ENCODE measurements at regions not wholly inside any gene's neighbourhood (a gene's known extent, or its start where the extent isn't known, plus 50 kb on each side); places are given as distances from the start of the nearest gene placed in this dataset.
A peak's percentile ranks its signal among the peaks of the same experiment; 100 is the strongest.

DNA sequence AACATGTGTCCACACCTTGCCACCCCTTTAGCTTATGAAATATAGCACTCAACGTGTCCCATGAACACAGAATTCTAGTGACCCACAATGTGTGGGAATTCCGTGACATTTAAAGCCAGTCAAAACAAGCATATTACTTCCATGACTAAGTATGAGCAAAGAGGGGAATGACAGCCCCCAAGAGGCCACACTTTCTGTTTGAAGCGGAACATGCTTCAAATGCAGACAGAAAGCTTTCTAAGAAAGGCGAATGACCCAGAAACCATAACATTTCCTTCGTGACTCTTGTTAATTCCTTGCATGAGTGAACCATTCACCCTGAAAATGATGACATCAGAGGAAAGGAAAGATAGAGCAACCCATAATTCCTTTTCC is 122.0 kb upstream of the FNDC3A start:
- Histone ChIP-seq H3K27me3 (ENCODE audit: control insufficient read depth, insufficient read depth, low read length) (no peaks in the 10 kb centered on the region), H3K27ac (ENCODE audit: low read depth, low read length) (no peak overlapping the region), H3K4me1 (ENCODE audit: control insufficient read depth, insufficient read depth, low read length) (no peaks in the 10 kb centered on the region), H3K4me3 (ENCODE audit: low read depth, low read length) (no peak overlapping the region), H3K36me3 (ENCODE audit: control insufficient read depth, insufficient read depth, low read length) (no peaks in the 10 kb centered on the region), H3K9me3 (ENCODE audit: control insufficient read depth, insufficient read depth, low read length) (no peaks in the 10 kb centered on the region)
- 80% methylated on average over 1 of the region's 5 CpGs for WGBS (ENCODE audit: insufficient coverage)
- DNase-seq (ENCODE audit: low read depth in 4 of 6, low spot score in 6 of 6), result no peak

DNA sequence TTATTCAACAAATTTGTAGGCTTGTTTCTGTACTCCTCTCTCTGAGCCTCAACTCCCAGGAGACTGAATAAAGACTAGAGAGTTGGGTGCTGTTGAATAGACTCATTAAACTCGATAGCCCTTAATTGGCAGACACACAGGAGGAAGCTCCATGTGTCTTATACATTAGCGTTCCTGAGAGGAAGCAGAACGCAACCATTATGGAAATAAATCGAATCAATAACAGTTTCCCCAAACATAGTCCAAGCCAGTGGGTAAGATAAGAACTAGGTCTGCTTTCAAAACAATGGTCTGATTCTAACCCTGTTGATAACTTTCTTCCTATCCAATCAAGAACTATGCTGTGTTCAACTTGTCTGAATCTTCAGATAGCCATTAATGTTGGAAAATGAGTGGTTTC is 118.1 kb upstream of the FNDC3A start:
- Histone ChIP-seq H3K9me3 (ENCODE audit: control insufficient read depth, insufficient read depth, low read length) (no peaks in the 10 kb centered on the region), H3K27me3 (ENCODE audit: control insufficient read depth, insufficient read depth, low read length) (no peaks in the 10 kb centered on the region), H3K27ac (ENCODE audit: low read depth, low read length) (no peak overlapping the region), H3K4me3 (ENCODE audit: low read depth, low read length) (no peak overlapping the region), H3K4me1 (ENCODE audit: control insufficient read depth, insufficient read depth, low read length) (no peaks in the 10 kb centered on the region), H3K36me3 (ENCODE audit: control insufficient read depth, insufficient read depth, low read length) (no peaks in the 10 kb centered on the region)
- no CpG with 5 or more reads among the region's 4 CpGs for WGBS (ENCODE audit: insufficient coverage)
- DNase-seq (ENCODE audit: low read depth in 4 of 6, low spot score in 6 of 6), result peak in 1 of 6 donors; percentile 35

DNA sequence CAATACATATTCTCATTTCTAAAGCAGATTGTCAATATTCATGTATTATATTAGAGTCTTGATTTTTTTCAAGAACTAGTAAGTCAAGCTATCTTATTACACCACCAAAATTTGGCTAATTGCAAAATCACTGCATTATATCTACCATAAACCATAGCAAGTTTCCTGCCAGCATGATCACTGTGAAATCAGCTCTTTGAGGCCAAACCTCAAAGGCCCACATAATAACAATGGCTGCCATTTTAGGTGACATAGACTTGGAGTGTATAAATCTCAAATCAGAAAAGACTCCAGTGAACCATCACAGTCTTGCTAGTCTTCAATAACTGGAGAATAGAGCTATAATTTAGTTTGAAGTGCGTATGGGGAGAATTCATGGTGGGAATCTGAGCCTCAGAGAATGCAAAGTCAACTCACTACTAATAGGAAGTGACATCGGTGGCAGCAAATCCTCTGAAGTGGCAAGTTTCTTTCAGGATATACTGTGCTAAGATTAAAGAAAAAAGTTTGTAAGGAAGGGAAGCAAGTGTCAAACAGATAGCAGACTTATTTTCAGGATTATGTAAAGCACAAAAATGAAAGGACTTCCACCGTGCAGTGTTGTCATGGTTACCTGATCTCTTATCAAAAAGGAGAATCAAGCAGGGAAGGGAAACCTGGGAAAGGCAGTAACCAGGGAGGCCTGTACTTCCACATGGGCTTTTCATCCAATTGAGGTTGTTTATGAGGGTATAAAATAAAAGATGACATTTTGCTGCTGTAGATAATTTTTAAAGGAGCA is 117.4 kb upstream of the FNDC3A start:
- no peaks in the 10 kb centered on the region for H3K27me3 ChIP-seq (ENCODE audit: control insufficient read depth, insufficient read depth, low read length)
- no peaks in the 10 kb centered on the region for H3K4me1 ChIP-seq (ENCODE audit: control insufficient read depth, insufficient read depth, low read length)
- H3K27ac ChIP-seq (ENCODE audit: low read depth, low read length), result no peak overlapping the region

DNA sequence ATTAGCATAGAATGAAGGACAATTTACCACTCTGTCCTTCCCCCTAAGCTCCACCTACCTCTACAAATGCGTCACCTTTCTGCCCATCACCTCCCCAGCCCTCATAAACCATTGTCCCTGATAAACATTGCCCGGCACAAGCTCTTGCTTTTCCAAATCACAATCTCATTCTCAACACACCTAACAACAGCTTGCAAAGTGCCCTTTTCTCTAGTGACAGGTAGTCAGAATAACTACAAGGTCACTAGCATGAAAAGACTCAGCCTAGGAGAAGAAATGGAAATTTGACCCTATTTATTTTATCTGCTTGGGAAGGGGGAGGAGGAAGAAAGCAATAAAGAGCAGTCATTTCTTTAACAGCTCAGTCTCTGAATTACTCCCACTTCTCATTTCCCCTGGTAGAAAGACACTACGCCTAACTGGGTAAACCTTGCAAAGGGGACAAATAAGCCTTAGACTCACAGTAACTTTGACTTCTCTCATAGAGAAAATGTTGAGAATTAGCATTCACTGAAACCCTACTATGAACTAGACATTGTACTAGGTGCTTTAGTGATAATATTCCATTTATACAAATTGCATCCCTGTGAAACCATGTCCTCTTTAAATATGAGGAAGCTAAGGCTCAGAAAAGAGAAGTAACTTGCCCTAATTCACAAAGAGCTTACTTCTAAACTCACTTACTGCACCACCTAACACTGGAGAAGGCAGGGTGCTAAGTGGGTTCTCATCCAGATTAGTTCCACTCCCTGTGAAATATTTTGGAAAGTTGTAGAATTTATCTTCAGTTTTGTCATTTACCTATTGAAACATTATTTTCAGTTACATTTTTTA is 116.2 kb upstream of the FNDC3A start:
- Histone ChIP-seq H3K4me3 (ENCODE audit: low read depth, low read length) (no peak overlapping the region), H3K9me3 (ENCODE audit: control insufficient read depth, insufficient read depth, low read length) (no peaks in the 10 kb centered on the region), H3K36me3 (ENCODE audit: control insufficient read depth, insufficient read depth, low read length) (no peaks in the 10 kb centered on the region), H3K27ac (ENCODE audit: low read depth, low read length) (no peak overlapping the region), H3K27me3 (ENCODE audit: control insufficient read depth, insufficient read depth, low read length) (no peaks in the 10 kb centered on the region), H3K4me1 (ENCODE audit: control insufficient read depth, insufficient read depth, low read length) (no peaks in the 10 kb centered on the region)
- DNase-seq (ENCODE audit: low read depth in 4 of 6, low spot score in 6 of 6), result peak in 1 of 6 donors; percentile 50
- 23% methylated on average over 2 of the region's 3 CpGs for WGBS (ENCODE audit: insufficient coverage)

More for the DNA sequence above, 117.4 kb upstream of the FNDC3A start:
- H3K4me3 ChIP-seq (ENCODE audit: low read depth, low read length), result no peak overlapping the region
- H3K9me3 ChIP-seq (ENCODE audit: control insufficient read depth, insufficient read depth, low read length), result no peaks in the 10 kb centered on the region
- no peaks in the 10 kb centered on the region for H3K36me3 ChIP-seq (ENCODE audit: control insufficient read depth, insufficient read depth, low read length)
- DNase-seq (ENCODE audit: low read depth in 4 of 6, low spot score in 6 of 6), result peak in 5 of 6 donors; percentile 13 to 88 (median 31)
- WGBS (ENCODE audit: insufficient coverage), result 11% methylated on average over 1 of the region's 3 CpGs

DNA sequence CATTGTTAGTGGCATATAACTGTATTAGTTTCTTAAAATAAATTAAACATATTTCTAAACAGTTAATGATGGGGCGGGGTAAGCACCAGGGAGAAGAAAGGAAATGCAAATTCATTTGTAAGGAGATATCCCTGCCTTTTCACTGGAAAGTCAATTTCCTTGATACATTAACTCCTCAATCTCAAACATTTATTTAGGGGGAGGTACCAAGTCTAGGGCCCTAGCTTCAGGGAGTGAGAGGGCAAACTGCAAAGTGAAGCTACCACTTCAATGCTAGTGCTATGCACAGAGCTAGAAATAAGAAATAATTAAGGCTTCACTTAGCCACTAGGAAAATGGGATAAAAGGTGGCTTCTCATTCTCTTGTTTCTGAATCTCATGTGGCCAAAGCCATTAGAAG is 115.3 kb upstream of the FNDC3A start:
- no peaks in the 10 kb centered on the region for H3K27me3 ChIP-seq (ENCODE audit: control insufficient read depth, insufficient read depth, low read length)
- H3K36me3 ChIP-seq (ENCODE audit: control insufficient read depth, insufficient read depth, low read length), result no peaks in the 10 kb centered on the region
- no peak overlapping the region for H3K4me3 ChIP-seq (ENCODE audit: low read depth, low read length)
- WGBS (ENCODE audit: insufficient coverage), result no CpG with 5 or more reads among the region's 1 CpG
- no peak for DNase-seq (ENCODE audit: low read depth in 4 of 6, low spot score in 6 of 6)
- H3K4me1 ChIP-seq (ENCODE audit: control insufficient read depth, insufficient read depth, low read length), result no peaks in the 10 kb centered on the region
- no peaks in the 10 kb centered on the region for H3K9me3 ChIP-seq (ENCODE audit: control insufficient read depth, insufficient read depth, low read length)
- H3K27ac ChIP-seq (ENCODE audit: low read depth, low read length), result no peak overlapping the region

DNA sequence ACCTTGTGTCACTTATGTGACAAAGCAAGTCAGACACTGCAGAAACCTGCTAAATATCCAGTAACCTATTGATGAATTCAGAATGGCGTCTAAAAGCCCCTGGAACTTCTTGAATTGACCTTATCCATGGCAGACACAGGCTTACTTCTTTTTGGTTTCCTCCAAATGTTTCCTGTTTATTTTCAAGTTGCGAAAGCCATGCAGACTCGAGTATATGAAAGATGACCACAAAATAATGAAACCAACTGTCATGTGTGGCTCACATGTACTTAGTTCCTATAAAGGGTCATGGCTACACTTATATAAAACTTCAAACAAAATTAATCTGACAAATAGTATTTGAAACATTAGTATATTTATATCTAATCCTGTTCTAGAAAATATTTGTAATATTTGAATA is 113.1 kb upstream of the FNDC3A start:
- Histone ChIP-seq H3K4me1 (ENCODE audit: control insufficient read depth, insufficient read depth, low read length) (no peaks in the 10 kb centered on the region), H3K9me3 (ENCODE audit: control insufficient read depth, insufficient read depth, low read length) (no peaks in the 10 kb centered on the region), H3K4me3 (ENCODE audit: low read depth, low read length) (no peak overlapping the region), H3K27me3 (ENCODE audit: control insufficient read depth, insufficient read depth, low read length) (no peaks in the 10 kb centered on the region), H3K36me3 (ENCODE audit: control insufficient read depth, insufficient read depth, low read length) (no peaks in the 10 kb centered on the region), H3K27ac (ENCODE audit: low read depth, low read length) (no peak overlapping the region)
- 92% methylated on average over 1 of the region's 3 CpGs for WGBS (ENCODE audit: insufficient coverage)
- DNase-seq (ENCODE audit: low read depth in 4 of 6, low spot score in 6 of 6), result no peak

DNA sequence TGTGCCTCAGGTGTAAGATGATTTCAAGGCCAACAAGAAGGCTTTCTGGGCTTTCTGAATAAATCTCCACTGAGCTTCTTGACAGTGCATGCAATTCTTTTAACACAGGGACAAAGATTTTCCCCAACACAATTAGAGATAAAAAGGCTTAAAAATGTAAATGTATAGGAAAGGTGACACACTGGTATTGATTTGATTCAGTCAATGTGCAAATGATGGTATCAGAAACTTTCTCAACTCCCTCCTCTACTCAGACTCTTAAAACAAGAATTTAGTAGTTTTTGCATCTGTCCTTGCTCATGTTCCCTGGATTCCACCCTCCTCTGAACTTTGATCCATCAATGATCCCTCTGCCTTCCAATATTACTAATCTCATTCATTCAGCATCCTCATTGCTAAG is 111.6 kb upstream of the FNDC3A start:
- H3K27ac ChIP-seq (ENCODE audit: low read depth, low read length), result no peak overlapping the region

DNA sequence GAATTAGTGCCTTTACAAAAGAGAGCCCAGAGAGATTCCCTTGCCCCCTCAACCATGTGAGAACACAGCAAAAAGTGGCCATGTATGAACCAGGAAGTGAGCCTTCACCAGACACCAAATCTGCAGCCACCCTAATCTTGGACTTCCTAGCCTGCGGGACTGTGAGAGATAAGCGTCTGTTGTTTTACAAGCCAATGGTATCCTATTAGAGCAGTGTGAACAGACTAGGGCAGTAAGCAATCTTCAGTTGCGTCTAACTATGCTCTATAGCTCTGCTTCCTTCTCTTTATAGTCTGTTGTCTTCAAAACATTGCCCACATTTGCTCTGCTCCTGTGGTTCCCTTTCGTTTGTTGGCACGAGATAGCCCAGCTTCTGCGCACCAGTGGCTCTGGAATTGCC is 109.5 kb upstream of the FNDC3A start:
- Histone ChIP-seq H3K4me3 (ENCODE audit: low read depth, low read length) (no peak overlapping the region), H3K27me3 (ENCODE audit: control insufficient read depth, insufficient read depth, low read length) (no peaks in the 10 kb centered on the region), H3K9me3 (ENCODE audit: control insufficient read depth, insufficient read depth, low read length) (no peaks in the 10 kb centered on the region), H3K27ac (ENCODE audit: low read depth, low read length) (no peak overlapping the region), H3K4me1 (ENCODE audit: control insufficient read depth, insufficient read depth, low read length) (no peaks in the 10 kb centered on the region), H3K36me3 (ENCODE audit: control insufficient read depth, insufficient read depth, low read length) (no peaks in the 10 kb centered on the region)
- no peak for DNase-seq (ENCODE audit: low read depth in 4 of 6, low spot score in 6 of 6)
- 61% methylated on average over 2 of the region's 6 CpGs for WGBS (ENCODE audit: insufficient coverage)

More for the DNA sequence above, 111.6 kb upstream of the FNDC3A start:
- H3K36me3 ChIP-seq (ENCODE audit: control insufficient read depth, insufficient read depth, low read length), result no peaks in the 10 kb centered on the region
- DNase-seq (ENCODE audit: low read depth in 4 of 6, low spot score in 6 of 6), result no peak
- no peaks in the 10 kb centered on the region for H3K27me3 ChIP-seq (ENCODE audit: control insufficient read depth, insufficient read depth, low read length)
- H3K4me3 ChIP-seq (ENCODE audit: low read depth, low read length), result no peak overlapping the region
- H3K4me1 ChIP-seq (ENCODE audit: control insufficient read depth, insufficient read depth, low read length), result no peaks in the 10 kb centered on the region
- H3K9me3 ChIP-seq (ENCODE audit: control insufficient read depth, insufficient read depth, low read length), result no peaks in the 10 kb centered on the region

DNA sequence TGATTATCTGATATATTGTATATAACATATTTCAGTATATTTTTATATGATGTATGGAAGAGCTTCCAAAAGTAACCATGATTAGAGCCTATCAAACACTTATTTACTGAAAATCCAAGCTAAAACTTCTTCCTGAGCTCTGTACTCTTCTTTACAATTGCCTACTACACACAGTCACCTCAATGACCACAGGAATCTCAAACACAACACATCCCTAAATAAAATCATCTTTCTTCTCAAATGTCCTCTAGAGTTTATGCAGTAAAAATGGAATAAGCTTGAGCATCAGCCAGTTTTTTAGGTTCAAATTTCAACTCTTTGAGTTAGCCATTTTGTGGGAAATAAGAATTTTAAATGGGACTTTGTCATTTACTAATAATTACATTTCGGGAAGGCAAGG is 102.6 kb upstream of the FNDC3A start:
- H3K36me3 ChIP-seq (ENCODE audit: control insufficient read depth, insufficient read depth, low read length), result no peaks in the 10 kb centered on the region
- no peaks in the 10 kb centered on the region for H3K4me1 ChIP-seq (ENCODE audit: control insufficient read depth, insufficient read depth, low read length)
- no peak for DNase-seq (ENCODE audit: low read depth in 4 of 6, low spot score in 6 of 6)
- peaks cover 9% of the 10 kb centered on the region for H3K27me3 ChIP-seq (ENCODE audit: control insufficient read depth, insufficient read depth, low read length)
- H3K9me3 ChIP-seq (ENCODE audit: control insufficient read depth, insufficient read depth, low read length), result no peaks in the 10 kb centered on the region
- no peak overlapping the region for H3K4me3 ChIP-seq (ENCODE audit: low read depth, low read length)
- H3K27ac ChIP-seq (ENCODE audit: low read depth, low read length), result no peak overlapping the region
- no CpG with 5 or more reads among the region's 1 CpG for WGBS (ENCODE audit: insufficient coverage)

DNA sequence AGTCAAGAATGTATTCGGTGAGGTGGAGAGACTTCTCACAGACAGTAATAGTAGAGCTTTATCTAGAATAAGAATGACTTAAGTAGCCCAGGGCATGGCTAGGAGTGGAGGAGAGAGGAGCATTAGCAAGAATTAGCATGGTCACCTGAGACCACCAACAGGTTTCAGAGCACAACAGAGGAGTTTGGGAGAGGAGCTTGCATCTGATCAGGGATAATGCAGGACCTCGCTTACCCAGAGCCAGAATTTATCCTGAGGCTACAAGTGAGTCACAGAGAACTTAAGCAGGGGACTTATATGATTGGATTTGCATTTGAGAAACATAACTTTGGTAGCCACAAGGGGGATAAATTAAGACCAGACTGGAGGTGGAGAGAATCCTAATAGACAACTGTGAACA is 102.1 kb upstream of the FNDC3A start:
- DNase-seq (ENCODE audit: low read depth in 4 of 6, low spot score in 6 of 6), result no peak
- Histone ChIP-seq H3K9me3 (ENCODE audit: control insufficient read depth, insufficient read depth, low read length) (no peaks in the 10 kb centered on the region), H3K4me3 (ENCODE audit: low read depth, low read length) (no peak overlapping the region), H3K27ac (ENCODE audit: low read depth, low read length) (no peak overlapping the region), H3K36me3 (ENCODE audit: control insufficient read depth, insufficient read depth, low read length) (no peaks in the 10 kb centered on the region), H3K27me3 (ENCODE audit: control insufficient read depth, insufficient read depth, low read length) (peaks cover 9% of the 10 kb centered on the region), H3K4me1 (ENCODE audit: control insufficient read depth, insufficient read depth, low read length) (no peaks in the 10 kb centered on the region)
- 69% methylated on average over 2 of the region's 2 CpGs for WGBS (ENCODE audit: insufficient coverage)
